ENCODE measurements at regions not wholly inside any gene's neighbourhood (a gene's known extent, or its start where the extent isn't known, plus 50 kb on each side); places are given as distances from the start of the nearest gene placed in this dataset.

GRCh38 chr10:113412161-113412560 lies 140.7 kb upstream of the HABP2 start:
- Mint-ChIP-seq H3K9me3 (no peaks in the 10 kb centered on the region), H3K27me3 (peaks cover 14% of the 10 kb centered on the region), H3K4me3 (no peak overlapping the region), H3K36me3 (no peaks in the 10 kb centered on the region), H3K4me1 (no peaks in the 10 kb centered on the region), H3K27ac (no peak overlapping the region)
- ATAC-seq, result no peak

GRCh38 chr10:113414543-113414942 lies 138.3 kb upstream of the HABP2 start:
- H3K9me3 Mint-ChIP-seq, result peaks cover 5% of the 10 kb centered on the region
- H3K27ac Mint-ChIP-seq, result no peak overlapping the region
- H3K36me3 Mint-ChIP-seq, result no peaks in the 10 kb centered on the region
- no peak for ATAC-seq
- no peaks in the 10 kb centered on the region for H3K4me1 Mint-ChIP-seq
- peaks cover 24% of the 10 kb centered on the region for H3K27me3 Mint-ChIP-seq
- H3K4me3 Mint-ChIP-seq, result no peak overlapping the region

GRCh38 chr10:113415246-113415645 lies 137.6 kb upstream of the HABP2 start:
- H3K27ac Mint-ChIP-seq, result no peak overlapping the region
- H3K4me1 Mint-ChIP-seq, result no peaks in the 10 kb centered on the region
- H3K36me3 Mint-ChIP-seq, result no peaks in the 10 kb centered on the region
- no peak for ATAC-seq
- H3K27me3 Mint-ChIP-seq, result peaks cover 24% of the 10 kb centered on the region
- H3K4me3 Mint-ChIP-seq, result no peak overlapping the region
- H3K9me3 Mint-ChIP-seq, result peaks cover 7% of the 10 kb centered on the region

- Mint-ChIP-seq H3K4me3 (no peak overlapping the region), H3K36me3 (no peaks in the 10 kb centered on the region), H3K27ac (no peak overlapping the region), H3K27me3 (peaks cover 33% of the 10 kb centered on the region), H3K4me1 (no peaks in the 10 kb centered on the region), H3K9me3 (peaks cover 11% of the 10 kb centered on the region)
- ATAC-seq, result no peak
Measured at GRCh38 chr10:113420057-113420732, 132.7 kb upstream of the HABP2 start.

GRCh38 chr10:113420733-113421675 lies 131.8 kb upstream of the HABP2 start:
- Mint-ChIP-seq H3K27ac (no peak overlapping the region), H3K4me1 (no peaks in the 10 kb centered on the region), H3K27me3 (peaks cover 30% of the 10 kb centered on the region), H3K9me3 (peaks cover 11% of the 10 kb centered on the region), H3K36me3 (no peaks in the 10 kb centered on the region), H3K4me3 (no peak overlapping the region)
- no peak for ATAC-seq

GRCh38 chr10:113422371-113422770 lies 130.5 kb upstream of the HABP2 start:
- no peak overlapping the region for H3K4me3 Mint-ChIP-seq
- H3K4me1 Mint-ChIP-seq, result no peaks in the 10 kb centered on the region
- no peak overlapping the region for H3K27ac Mint-ChIP-seq
- no peak for ATAC-seq
- peaks cover 19% of the 10 kb centered on the region for H3K27me3 Mint-ChIP-seq
- H3K9me3 Mint-ChIP-seq, result peaks cover 11% of the 10 kb centered on the region
- H3K36me3 Mint-ChIP-seq, result no peaks in the 10 kb centered on the region

GRCh38 chr10:113423981-113424721 lies 128.7 kb upstream of the HABP2 start:
- Mint-ChIP-seq H3K27ac (no peak overlapping the region), H3K36me3 (no peaks in the 10 kb centered on the region), H3K9me3 (peaks cover 7% of the 10 kb centered on the region), H3K4me1 (no peaks in the 10 kb centered on the region), H3K27me3 (peaks cover 9% of the 10 kb centered on the region), H3K4me3 (no peak overlapping the region)
- no peak for ATAC-seq

GRCh38 chr10:113425008-113425407 lies 127.8 kb upstream of the HABP2 start:
- Mint-ChIP-seq H3K4me1 (no peaks in the 10 kb centered on the region), H3K36me3 (no peaks in the 10 kb centered on the region), H3K27me3 (peaks cover 9% of the 10 kb centered on the region)

GRCh38 chr10:113425541-113425951 lies 127.3 kb upstream of the HABP2 start:
- Mint-ChIP-seq H3K9me3 (peaks cover 5% of the 10 kb centered on the region), H3K27ac (no peak overlapping the region), H3K36me3 (no peaks in the 10 kb centered on the region), H3K27me3 (peaks cover 9% of the 10 kb centered on the region), H3K4me1 (no peaks in the 10 kb centered on the region), H3K4me3 (no peak overlapping the region)
- no peak for ATAC-seq

More at GRCh38 chr10:113425008-113425407, 127.8 kb upstream of the HABP2 start:
- H3K27ac Mint-ChIP-seq, result no peak overlapping the region
- H3K9me3 Mint-ChIP-seq, result peaks cover 7% of the 10 kb centered on the region
- no peak for ATAC-seq
- no peak overlapping the region for H3K4me3 Mint-ChIP-seq

GRCh38 chr10:113426181-113426877 lies 126.5 kb upstream of the HABP2 start:
- Mint-ChIP-seq H3K4me3 (no peak overlapping the region), H3K27me3 (peaks cover 9% of the 10 kb centered on the region), H3K36me3 (no peaks in the 10 kb centered on the region), H3K27ac (no peak overlapping the region), H3K4me1 (no peaks in the 10 kb centered on the region), H3K9me3 (peaks cover 7% of the 10 kb centered on the region)
- no peak for ATAC-seq

- Mint-ChIP-seq H3K4me1 (no peaks in the 10 kb centered on the region), H3K27ac (no peak overlapping the region), H3K36me3 (no peaks in the 10 kb centered on the region), H3K9me3 (peaks cover 7% of the 10 kb centered on the region), H3K4me3 (no peak overlapping the region), H3K27me3 (no peaks in the 10 kb centered on the region)
- ATAC-seq, result no peak
Measured at GRCh38 chr10:113427236-113427735, 125.6 kb upstream of the HABP2 start.

GRCh38 chr10:113427811-113428558 lies 124.9 kb upstream of the HABP2 start:
- H3K9me3 Mint-ChIP-seq, result peaks cover 7% of the 10 kb centered on the region
- no peak for ATAC-seq
- H3K36me3 Mint-ChIP-seq, result no peaks in the 10 kb centered on the region
- H3K27me3 Mint-ChIP-seq, result no peaks in the 10 kb centered on the region
- H3K4me1 Mint-ChIP-seq, result no peaks in the 10 kb centered on the region
- no peak overlapping the region for H3K4me3 Mint-ChIP-seq
- H3K27ac Mint-ChIP-seq, result no peak overlapping the region

- Mint-ChIP-seq H3K36me3 (no peaks in the 10 kb centered on the region), H3K27me3 (no peaks in the 10 kb centered on the region), H3K4me1 (no peaks in the 10 kb centered on the region), H3K9me3 (peaks cover 7% of the 10 kb centered on the region), H3K4me3 (no peak overlapping the region), H3K27ac (no peak overlapping the region)
- no peak for ATAC-seq
Measured at GRCh38 chr10:113430634-113431397, 122.0 kb upstream of the HABP2 start.

Measured in stimulated activated memory B cell treated with anti-CD40 and anti-IgM and Interleukin-4, amounts not matched to agents 10 μg/mL and 1 μg/mL and 100 μg/mL, for 72 hours (primary cell).